GM20431 (cell line): ENCODE measurements at regions not wholly inside any gene's neighbourhood (a gene's known extent, or its start where the extent isn't known, plus 50 kb on each side); places are given as distances from the start of the nearest gene placed in this dataset.

ENCODE experiments used
- in situ Hi-C: fragments of 300-500 bp; cut with MseI, MboI; formaldehyde crosslinking; loops from one replicate; pipeline ENCODE4 v1.15.0; 2020; ENCODE audit warnings: low sequenced_read_pairs; ENCODE audit not compliant: unreplicated experiment

DNA sequence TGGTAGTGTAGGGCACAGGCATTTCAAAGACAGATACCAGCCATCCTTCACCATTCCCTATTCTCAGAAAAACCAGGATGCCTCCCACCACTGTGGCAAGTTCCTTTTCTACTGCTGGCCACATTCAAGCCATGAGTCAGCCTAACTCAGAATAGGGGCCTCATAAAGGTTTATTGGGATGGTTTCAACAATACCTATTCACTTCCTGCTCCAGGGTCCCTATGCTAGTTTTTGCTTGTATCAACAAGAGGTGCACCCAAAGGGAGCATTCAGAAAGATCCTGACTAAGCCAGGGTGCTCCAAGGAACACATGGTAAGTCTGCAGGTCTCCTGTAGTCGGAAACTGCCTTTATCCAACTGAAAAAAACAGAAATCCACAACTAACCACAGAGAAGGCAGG is 76.9 kb upstream of the EGR2 start:
- in situ Hi-C loops: no loop called here

DNA sequence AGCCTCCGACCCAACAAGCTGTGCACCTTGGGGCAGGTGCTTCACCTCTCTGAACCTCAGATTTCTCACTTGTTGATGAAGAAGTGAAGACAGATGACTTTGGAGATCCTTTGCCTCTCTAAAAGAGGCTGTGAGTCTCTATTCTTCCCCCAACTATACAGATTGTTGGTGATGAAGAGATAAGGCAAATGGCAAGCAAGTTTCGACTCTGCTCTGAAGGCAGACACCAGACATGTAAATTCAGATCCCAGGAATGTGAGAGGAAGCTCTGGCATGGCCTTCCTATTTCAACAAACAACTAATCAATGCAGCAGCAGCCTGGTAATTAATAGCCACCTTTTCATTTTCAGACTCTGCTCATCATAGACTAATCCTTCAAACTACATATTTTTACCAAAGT is 74.2 kb upstream of the EGR2 start:
- in situ Hi-C loops: no loop called here

DNA sequence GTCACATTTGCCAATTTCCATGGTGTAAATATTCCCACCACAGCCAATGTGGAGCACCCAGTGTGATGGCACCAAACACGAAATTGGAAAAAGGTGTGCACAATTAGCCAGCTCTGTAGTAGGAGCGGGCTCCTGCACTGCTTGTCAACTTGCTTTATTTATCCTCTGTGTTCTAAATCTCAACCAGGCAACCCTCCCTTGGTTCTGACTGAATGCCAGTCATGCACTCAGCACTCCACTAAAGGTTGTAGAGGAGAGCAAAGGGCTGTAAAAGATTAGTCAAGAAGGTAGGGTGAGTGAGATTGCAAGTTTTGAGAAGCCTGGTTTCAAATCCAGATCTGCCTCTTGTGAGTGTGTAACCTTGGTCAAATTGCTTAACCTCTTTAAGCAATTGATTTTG is 71.5 kb upstream of the EGR2 start:
- in situ Hi-C loops: no loop called here

DNA sequence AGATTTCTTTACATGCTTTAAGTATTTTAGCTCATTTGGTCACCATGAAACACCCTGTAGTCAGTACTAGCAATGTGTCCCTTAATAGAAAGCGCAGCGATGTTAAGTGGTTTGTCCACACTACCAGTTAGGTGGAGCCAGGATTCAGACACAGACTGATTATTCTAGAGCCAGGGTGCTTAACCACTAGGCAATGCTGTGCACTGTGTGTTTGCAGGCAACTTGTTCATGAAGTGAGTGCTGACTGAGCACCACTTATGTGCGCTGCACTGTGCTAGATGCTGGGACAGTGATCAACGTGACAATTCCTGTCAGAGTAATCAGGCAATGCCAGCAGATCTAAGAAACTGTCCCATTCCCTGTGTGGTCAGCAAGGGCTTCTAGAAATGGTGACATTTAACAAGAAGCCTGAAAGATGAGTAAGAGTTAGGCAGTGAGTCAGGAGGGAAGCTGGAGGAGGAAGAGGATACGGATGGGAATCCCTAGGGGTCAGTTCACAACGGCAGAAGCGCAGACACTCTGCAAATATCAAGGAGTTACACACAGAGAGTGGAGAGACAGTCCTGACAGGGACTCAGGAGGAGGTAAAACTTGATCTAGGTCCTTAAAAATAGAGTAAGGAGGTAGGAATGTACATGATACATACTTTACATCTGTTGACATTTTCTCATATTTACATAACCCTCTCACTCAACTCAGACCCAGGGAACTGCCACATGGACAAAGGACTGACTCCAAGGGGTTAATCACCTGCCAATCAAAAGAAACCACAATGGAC is 69.7 kb upstream of the EGR2 start:
- in situ Hi-C loops: no loop called here

DNA sequence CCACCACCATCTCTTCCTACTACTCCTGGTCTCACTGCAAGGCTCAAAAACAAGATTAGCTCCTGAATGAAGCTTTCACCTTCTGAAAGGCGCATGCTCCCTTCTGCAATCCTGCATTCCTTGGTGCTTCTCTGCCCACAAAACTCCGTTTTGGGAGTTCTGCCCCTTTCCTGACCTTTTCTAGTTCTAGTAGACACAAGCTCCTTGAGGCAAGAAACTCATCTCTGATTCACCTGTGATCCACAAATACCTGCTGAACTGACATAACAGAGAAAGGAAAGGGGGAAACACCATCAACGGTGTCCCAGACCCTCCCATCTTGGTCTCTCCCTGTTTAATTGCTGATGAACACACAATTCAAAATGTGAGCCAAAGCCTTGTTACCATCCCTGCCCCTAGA is 64.0 kb upstream of the EGR2 start:
- in situ Hi-C loops: no loop called here

DNA sequence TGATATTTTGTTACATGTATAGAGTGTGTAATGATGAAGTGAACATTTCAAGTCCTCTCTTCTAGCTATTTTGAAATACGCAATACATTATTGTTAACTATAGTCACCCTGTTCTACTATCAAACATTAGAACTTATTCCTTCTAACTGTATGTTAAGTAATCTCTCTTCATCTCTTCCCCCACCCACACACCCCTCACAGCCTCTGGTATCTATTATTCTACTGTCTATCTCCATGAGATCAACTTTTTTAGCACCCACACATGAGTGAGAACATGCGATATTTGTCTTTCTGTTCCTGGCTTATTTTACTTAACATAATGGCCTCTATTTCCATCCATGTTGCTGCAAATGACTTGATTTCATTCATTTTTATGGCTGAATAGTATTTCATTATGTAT is 57.7 kb upstream of the EGR2 start:
- in situ Hi-C loops: no loop called here

DNA sequence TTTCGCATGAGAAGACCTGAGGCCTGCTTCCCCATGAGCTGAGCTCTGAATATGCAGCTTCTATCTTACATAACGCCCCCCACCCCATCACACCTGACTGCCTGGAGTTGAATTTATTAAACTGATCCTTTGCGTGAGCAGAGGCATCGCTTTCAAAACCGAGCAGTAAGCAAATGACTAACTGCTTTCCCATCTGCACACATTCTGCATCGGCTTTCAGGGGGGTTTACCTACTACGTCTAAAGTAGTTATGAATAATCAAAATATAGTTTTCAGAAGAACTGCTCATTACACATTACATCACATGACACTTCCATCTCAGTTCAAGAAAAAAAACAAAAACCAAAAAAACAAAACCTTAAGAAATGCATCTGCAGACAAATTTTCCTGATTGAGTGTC is 54.7 kb upstream of the EGR2 start:
- in situ Hi-C loops: no loop called here

DNA sequence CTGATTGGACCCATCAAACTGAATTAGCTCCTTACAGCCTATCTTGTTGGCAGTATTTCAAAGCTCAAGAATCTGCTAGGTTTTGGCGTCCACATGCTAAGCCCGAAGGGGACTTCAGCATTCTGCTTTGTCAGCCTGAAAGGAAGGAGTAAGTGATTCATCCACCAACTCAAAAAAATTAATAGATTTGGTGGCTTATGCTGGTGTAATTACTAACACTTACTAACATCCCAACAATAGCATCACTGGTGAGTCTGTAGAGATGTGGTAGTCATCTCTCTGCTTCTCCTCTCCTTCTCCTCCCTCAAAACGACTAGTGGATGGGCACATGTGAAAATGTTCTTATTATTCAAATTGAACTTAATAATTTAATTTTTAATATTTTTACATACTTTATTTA is 53.8 kb upstream of the EGR2 start:
- in situ Hi-C loops: no loop called here

DNA sequence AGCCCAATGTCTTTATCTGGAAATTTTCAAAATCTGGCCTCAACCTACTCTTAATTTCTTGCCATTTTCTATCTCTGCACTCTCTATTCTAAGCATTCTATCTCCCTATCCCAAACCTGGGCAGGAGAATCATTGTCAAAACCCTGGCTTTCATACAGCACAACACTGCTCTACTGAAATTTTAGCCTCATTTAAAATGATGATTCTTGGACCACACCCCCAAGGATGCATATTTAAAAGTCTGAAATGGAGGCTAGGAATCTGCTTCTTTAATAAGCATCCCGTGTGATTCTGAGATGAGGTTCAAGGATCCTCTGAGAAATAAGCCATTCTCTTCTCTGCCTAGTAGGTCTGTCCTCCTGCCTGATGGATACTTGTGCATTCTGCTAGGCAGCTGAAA is 50.8 kb upstream of the EGR2 start:
- in situ Hi-C loops: no loop called here

DNA sequence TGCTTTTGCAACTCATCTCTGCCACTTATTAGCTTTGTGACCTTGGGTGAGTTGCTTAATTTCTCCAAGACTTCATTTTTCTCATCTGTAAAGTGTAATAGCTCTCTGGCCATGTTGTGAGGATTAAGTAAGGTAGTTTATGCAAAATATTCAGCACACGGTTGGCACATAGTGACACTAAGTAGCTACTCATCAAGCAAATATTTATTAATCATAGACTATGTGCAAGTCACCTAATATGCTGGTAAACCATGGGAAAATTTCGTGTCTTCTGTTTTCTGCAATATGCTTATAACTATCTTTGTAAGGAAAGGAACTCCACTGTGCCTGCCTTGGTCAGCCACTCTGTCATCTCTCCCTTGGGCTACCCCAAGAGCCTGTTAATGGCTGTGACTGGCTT is 50.3 kb upstream of the EGR2 start:
- in situ Hi-C loops: no loop called here
